Fibroblast of skin of abdomen (primary cell): ENCODE measurements at regions not wholly inside any gene's neighbourhood (a gene's known extent, or its start where the extent isn't known, plus 50 kb on each side); places are given as distances from the start of the nearest gene placed in this dataset.

ENCODE experiments used
- DNase-seq: peaks from one replicate; pipeline ENCODE4 v3.0.0-alpha.2; 2013

- DNase-seq, result peak; percentile 71
Measured at GRCh38 chr3:188067932-188068331, 86.0 kb upstream of the LPP start.

GRCh38 chr3:188068342-188068741 lies 85.6 kb upstream of the LPP start:
- no peak for DNase-seq

DNA sequence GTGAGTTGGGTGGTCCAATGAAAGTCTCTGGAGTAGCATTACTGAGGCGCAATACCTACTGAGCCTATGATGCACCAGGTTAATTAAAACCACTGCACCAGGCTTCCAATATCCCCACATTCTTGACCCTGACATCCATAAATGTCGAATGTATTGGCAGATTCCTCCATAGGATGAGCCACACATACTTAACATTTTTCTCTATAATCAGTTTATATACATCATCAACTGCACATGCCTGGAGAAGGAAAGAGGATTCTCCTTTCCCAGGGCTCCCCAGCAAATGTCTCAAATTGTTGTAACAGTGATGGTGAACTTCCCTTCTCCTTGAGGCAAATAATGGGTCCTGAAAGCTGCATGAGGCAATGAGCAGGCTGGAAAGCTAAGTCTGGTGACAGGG lies 82.3 kb upstream of the LPP start:
- DNase-seq, result peak; percentile 79

DNA sequence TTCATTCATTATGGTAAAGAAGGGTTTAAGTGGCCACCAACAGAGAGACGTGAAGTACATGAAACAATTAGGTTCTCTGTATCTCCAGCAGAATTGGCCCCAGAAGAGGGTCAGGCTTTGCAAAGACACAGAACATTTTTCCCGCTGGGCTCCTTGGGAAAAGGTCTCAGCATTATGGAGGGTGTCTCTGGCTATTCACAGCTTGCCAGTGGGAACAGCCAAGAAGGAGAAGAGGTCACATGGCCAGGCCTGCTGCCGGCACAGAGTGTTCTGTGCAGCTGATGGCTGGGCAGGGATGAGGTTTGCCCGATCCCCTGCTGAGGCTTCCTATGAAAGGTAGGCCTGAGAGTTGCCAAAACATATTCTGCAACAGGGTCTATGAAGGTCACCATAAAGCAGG lies 77.8 kb upstream of the LPP start:
- no peak for DNase-seq

GRCh38 chr3:188077160-188077799 lies 76.7 kb upstream of the LPP start:
- no peak for DNase-seq

- no peak for DNase-seq
Measured at GRCh38 chr3:188080091-188080490, 73.9 kb upstream of the LPP start.

- DNase-seq, result peak; percentile 59
Measured at GRCh38 chr3:188082031-188082430, 71.9 kb upstream of the LPP start.

- no peak for DNase-seq
Measured at GRCh38 chr3:188082450-188082849, 71.5 kb upstream of the LPP start.

GRCh38 chr3:188083011-188083410 lies 70.9 kb upstream of the LPP start:
- no peak for DNase-seq

DNA sequence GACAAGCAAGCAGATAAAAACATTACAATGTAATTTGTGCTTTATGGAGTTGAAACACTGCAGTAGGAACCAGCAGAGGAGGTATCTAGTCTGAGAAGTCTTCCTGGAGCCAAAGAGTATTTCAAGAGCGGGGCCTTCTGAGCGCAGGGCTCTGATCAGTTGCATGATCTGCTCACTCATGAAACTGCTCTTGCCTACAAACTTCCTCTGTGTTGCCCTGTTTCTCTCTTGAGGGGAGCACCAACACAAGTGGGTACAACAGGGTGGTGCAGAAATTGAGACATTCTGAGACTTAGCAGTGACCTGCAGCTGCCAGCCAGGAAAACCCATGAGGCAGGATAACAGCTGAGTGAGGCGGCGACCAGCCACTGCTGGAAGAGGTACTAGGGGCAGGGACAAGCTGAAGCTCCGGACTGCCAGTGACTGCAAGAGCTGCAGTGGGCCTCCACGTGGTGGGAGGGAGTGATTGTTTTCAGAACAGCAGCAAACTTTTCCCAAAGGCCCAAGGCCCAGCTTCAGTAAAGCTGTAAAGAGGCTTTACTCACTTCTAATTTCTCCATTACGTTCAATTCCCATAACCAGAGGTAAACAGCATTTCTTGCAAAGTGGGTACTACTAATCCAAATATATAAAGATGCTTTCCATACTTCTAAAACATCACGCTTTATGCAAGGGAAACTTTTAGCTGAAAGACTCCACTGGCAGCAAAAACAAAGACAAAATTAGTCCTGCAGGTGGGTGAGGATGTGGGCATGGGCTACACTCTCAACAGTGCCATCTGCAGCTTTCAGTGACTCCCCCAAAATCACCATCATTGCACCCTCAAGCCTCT lies 69.0 kb upstream of the LPP start:
- no peak for DNase-seq

- no peak for DNase-seq
Measured at GRCh38 chr3:188085584-188086560, 68.1 kb upstream of the LPP start.

DNA sequence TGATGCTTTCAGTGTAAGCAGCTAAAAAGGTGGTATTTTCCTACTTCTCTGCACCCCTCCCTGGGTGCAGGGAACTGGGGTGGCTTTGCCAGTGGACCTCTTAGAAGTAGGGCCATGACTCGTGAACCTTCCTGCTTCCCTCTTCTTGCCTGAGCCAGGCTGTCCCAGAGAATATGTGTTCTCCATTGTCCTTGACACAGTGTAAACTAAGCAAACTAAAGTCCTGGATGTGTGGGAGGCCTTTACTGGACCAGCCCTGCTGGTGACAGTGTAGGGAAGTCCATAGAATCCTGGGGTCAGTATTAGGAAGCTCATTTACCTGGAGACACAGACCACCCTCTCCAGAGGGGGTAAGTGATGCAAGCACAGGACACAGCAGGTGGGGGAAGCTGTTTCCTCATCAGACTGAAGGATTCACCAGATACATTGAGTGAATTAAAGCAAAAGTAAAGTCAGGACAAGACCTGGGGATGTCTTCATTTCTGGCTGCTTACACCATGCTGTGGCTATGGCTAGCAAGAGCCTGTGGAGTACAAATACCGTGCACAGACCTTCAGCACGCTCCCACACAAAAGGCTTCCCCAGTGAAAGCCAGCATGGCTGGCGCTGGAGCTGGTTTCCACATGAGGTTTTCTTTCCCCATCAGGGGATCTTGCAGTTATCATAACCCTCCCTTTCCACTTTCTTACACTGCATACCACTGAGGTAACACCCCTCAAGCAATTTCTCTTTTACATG lies 64.8 kb upstream of the LPP start:
- no peak for DNase-seq

GRCh38 chr3:188090620-188091309 lies 63.2 kb upstream of the LPP start:
- no peak for DNase-seq

- DNase-seq, result no peak
Measured at GRCh38 chr3:188091746-188092145, 62.2 kb upstream of the LPP start.

DNA sequence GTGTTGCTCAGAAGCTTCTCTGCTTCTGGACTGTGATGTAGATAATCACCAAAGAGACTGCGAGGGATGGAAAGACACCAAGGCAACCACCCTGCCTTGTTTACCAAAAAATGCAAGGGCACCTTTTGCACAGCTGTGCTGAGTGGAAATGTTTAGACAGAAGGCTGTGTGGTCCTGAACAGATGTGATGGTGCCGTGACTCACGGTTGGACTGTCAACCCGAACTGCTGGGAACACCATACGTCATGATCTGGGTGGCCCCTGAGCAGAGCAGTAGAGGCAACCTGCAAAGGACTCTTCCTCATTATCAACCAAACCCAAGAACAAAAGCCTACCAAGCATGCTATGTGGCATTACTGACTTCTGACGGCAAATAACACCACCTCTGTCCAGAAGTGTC lies 61.3 kb upstream of the LPP start:
- peak; percentile 30 for DNase-seq

GRCh38 chr3:188095431-188095830 lies 58.5 kb upstream of the LPP start:
- DNase-seq, result no peak

DNA sequence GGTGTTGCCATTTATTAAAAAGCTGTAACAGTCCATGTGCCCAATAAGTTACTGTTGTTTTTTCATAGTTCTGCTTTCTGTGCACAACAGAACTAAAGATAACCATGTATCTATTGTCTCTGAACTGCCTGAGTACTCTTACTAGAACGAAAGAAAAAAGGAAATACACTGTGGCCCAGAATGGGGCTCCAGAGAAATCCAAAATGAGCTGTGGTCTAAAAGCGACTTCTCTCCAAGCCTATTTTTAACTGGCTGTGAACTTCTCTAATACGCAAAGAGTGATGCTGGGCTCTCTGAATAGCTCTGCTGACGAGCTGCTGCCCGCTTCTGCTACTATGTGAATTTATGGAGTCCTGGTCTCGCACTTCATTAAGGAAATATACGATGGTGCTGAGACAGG lies 56.2 kb upstream of the LPP start:
- no peak for DNase-seq

DNA sequence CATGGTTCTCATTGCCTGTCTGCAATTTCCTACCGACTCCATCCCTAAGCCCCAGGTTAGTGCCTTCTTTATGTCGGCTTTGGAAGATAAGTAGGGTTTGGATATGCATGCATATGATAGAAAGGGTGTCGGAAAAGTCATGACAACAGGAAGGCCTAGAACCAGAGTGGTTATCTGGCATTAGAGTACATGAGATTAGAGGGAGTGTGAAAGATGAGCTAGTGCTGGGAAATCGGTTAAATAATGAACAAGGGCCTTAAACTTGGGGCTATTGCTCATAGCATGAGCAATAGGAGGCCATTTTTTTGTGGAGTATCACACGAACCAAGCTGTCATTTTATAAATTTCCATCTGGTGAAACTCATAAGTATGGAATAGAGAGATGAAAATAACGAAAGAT lies 54.0 kb upstream of the LPP start:
- no peak for DNase-seq

DNA sequence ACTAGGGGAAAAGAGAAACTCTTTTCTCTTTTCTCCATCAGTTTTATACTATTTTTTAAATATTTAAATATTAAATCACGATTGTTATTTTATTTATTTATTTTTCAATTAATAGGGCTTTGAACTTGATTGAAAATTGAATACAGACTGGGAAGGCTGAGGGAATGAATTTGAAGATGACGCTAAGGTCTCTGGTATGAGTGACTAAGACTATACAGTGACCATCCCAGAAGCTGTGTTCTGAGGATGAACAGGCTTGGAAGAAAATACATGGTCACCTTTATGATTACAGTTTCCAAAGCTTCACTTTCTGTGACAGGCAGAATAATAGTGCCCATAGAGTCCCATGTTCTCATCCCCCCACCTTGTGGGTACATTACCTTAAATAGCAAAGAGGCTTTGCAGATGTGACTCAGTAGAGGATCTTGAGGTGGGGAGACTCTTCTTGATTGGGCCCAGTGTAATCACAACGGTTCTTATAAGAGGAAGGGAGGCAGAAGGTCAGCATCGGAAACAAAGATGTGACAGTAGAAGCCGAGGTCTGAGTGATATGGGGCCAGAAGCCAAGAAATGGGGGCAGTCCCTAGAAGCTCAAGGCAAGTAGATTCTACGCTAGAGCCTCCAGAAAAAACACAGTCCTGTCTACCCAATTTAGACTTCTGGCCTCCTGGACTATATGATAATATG lies 51.0 kb upstream of the LPP start:
- DNase-seq, result no peak

DNA sequence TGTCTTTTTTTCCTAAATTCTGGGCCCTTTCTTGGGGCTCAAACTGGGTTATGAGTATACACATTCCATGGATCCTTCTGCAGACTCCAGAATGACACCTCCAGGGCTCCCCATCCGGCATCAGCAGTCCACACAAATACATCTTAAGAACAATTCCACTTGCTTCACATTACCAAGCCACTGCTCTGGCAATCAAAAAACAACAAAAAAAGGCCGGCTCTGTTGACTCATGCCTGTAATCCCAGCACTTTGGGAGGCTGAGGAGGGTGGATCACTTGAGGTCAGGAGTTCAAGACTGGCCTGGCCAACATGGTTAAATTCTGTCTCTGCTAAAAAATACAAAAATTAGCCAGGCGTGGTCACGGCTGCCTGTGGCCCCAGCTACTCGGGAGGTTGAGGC lies 49.9 kb upstream of the LPP start:
- no peak for DNase-seq
